H1 (cell line): ENCODE measurements at regions not wholly inside any gene's neighbourhood (a gene's known extent, or its start where the extent isn't known, plus 50 kb on each side); places are given as distances from the start of the nearest gene placed in this dataset.

Source experiments
- CTCF ChIA-PET: fragments of 300-600 bp; sonication (Branson Sonifier 250); formaldehyde crosslinking; loops from one replicate; lab custom pipeline; 2021; ENCODE audit not compliant: partially characterized antibody; lab: Charles Lee
- POLR2A ChIA-PET: fragments of 300-600 bp; sonication (Branson Sonifier 250); formaldehyde crosslinking; loops from one replicate; lab custom pipeline; 2021; ENCODE audit warnings: inconsistent platforms; ENCODE audit not compliant: partially characterized antibody; lab: Charles Lee
- DNase-seq, 2 experiments: peaks; one replicate each; pipeline versions ENCODE4 v3.0.0 to v3.0.0-alpha.2; 2010 to 2022; ENCODE audit warnings: low spot score in 2 of 2, low read depth in 1 of 2, mixed read lengths in 1 of 2
- FAIRE-seq: peaks from 2 replicates; lab custom pipeline; 2011; peaks lifted over from hg19 to GRCh38; lab: Jason Lieb, UNC
- H2AFZ ChIP-seq: 2 replicates; pipeline ENCODE4 v1.8.1; 2012; ENCODE audit warnings: low read length, inconsistent platforms
- H2AK5ac ChIP-seq: 2 replicates; pipeline ENCODE4 v1.6.1; 2013; ENCODE audit warnings: low read depth, low read length
- H2BK120ac ChIP-seq: replicated peaks from 2 replicates; pipeline ENCODE3; 2013; ENCODE audit warnings: low read depth, low read length, inconsistent platforms
- H2BK12ac ChIP-seq: 2 replicates; pipeline ENCODE4 v1.6.1; 2013; ENCODE audit warnings: low read depth, low read length
- H2BK15ac ChIP-seq: 2 replicates; pipeline ENCODE4 v1.6.1; 2013; ENCODE audit warnings: low read length
- H2BK20ac ChIP-seq: 2 replicates; pipeline ENCODE4 v1.6.1; 2013; ENCODE audit warnings: low read length
- H2BK5ac ChIP-seq: 2 replicates; pipeline ENCODE4 v1.6.1; 2013; ENCODE audit warnings: low read depth, low read length
- H3K14ac ChIP-seq: 2 replicates; pipeline ENCODE4 v1.6.1; 2013; ENCODE audit warnings: inconsistent platforms; ENCODE audit not compliant: insufficient read length
- H3K18ac ChIP-seq: 2 replicates; pipeline ENCODE4 v1.6.1; 2013; ENCODE audit warnings: low read length; ENCODE audit errors: extremely low read depth
- H3K23ac ChIP-seq: 2 replicates; pipeline ENCODE4 v1.6.1; 2013; ENCODE audit warnings: inconsistent platforms; ENCODE audit not compliant: insufficient read length
- H3K23me2 ChIP-seq: 2 replicates; pipeline ENCODE4 v1.6.1; 2013; ENCODE audit warnings: low read depth, low read length
- H3K27ac ChIP-seq: 2 replicates; pipeline ENCODE4 v1.6.1; 2011; ENCODE audit warnings: low read depth, low read length, inconsistent platforms
- H3K27me3 ChIP-seq, 4 experiments: replicated peaks in 1 of 4; 1 replicate in 1 of 4; 2 replicates in 3 of 4; pipeline versions ENCODE4 v1.6.1 to v1.8.1; 2011 to 2013; ENCODE audit warnings: low read length in 3 of 4, mild to moderate bottlenecking in 3 of 4, inconsistent platforms in 2 of 4, mixed read lengths in 2 of 4, moderate library complexity in 1 of 4; ENCODE audit not compliant: control insufficient read depth in 3 of 4, insufficient read depth in 3 of 4; ENCODE audit errors: extremely low read depth in 1 of 4
- H3K36me3 ChIP-seq, 4 experiments: 2 replicates each; pipeline versions ENCODE4 v1.6.1 to v1.8.1; 2011 to 2013; ENCODE audit warnings: mild to moderate bottlenecking in 4 of 4, low read length in 3 of 4, moderate library complexity in 2 of 4, control low read depth in 1 of 4, inconsistent platforms in 1 of 4; ENCODE audit not compliant: insufficient read depth in 4 of 4, control insufficient read depth in 2 of 4
- H3K4ac ChIP-seq: replicated peaks from 2 replicates; pipeline ENCODE3; 2013; ENCODE audit warnings: low read length, low read depth, mixed read lengths, inconsistent platforms; ENCODE audit not compliant: insufficient read length
- H3K4me1 ChIP-seq, 4 experiments: replicated peaks in 1 of 4; 1 replicate in 1 of 4; 2 replicates in 3 of 4; pipeline versions ENCODE4 v1.6.1 to v1.8.1; 2011 to 2013; ENCODE audit warnings: low read length in 3 of 4, inconsistent platforms in 2 of 4, mixed read lengths in 1 of 4; ENCODE audit not compliant: insufficient read depth in 4 of 4, control insufficient read depth in 3 of 4
- H3K4me2 ChIP-seq, 2 experiments: 2 replicates each; pipeline versions ENCODE4 v1.6.1 to v1.8.1; 2011 to 2013; ENCODE audit warnings: low read depth in 2 of 2, low read length in 2 of 2, control low read depth in 1 of 2, inconsistent platforms in 1 of 2, mild to moderate bottlenecking in 1 of 2; ENCODE audit not compliant: insufficient read depth in 1 of 2
- H3K4me3 ChIP-seq, 4 experiments: fragments of 200-600, 300-600 bp in 1 of 4; sonication (generic), shearing (Covaris generic), sonication (Bioruptor Twin) in 1 of 4; 2 replicates each; pipeline versions ENCODE4 v1.5.1 to v1.8.1; 2011 to 2016; ENCODE audit warnings: low read length in 4 of 4, low read depth in 3 of 4, control low read depth in 2 of 4, inconsistent platforms in 2 of 4, mild to moderate bottlenecking in 2 of 4, mixed read lengths in 1 of 4, moderate library complexity in 1 of 4; ENCODE audit not compliant: insufficient read depth in 2 of 4; ENCODE audit errors: extremely low read depth in 1 of 4
- H3K56ac ChIP-seq: replicated peaks from 2 replicates; pipeline ENCODE3; 2013; ENCODE audit warnings: low read depth, mild to moderate bottlenecking, mixed read lengths, low read length, inconsistent platforms; ENCODE audit not compliant: insufficient read length
- H3K79me1 ChIP-seq: 2 replicates; pipeline ENCODE4 v1.6.1; 2013; ENCODE audit warnings: low read depth, low read length, control low read depth
- H3K79me2 ChIP-seq, 2 experiments: 2 replicates each; pipeline versions ENCODE4 v1.6.1 to v1.8.1; 2012 to 2013; ENCODE audit warnings: low read length in 2 of 2, mild to moderate bottlenecking in 2 of 2, inconsistent platforms in 1 of 2; ENCODE audit not compliant: insufficient read depth in 2 of 2, control insufficient read depth in 1 of 2
- H3K9ac ChIP-seq, 4 experiments: replicated peaks in 1 of 4; 1 replicate in 1 of 4; 2 replicates in 3 of 4; pipeline versions ENCODE4 v1.6.1 to v1.8.1; 2011 to 2013; ENCODE audit warnings: low read depth in 3 of 4, low read length in 3 of 4, control low read depth in 2 of 4, mild to moderate bottlenecking in 2 of 4, moderate library complexity in 2 of 4, inconsistent platforms in 1 of 4; ENCODE audit errors: extremely low read depth in 1 of 4
- H3K9me3 ChIP-seq, 2 experiments: 2 replicates each; pipeline versions ENCODE4 v1.6.1 to v1.8.1; 2012 to 2013; ENCODE audit warnings: mild to moderate bottlenecking in 2 of 2, moderate library complexity in 2 of 2, control low read depth in 1 of 2, inconsistent platforms in 1 of 2, low read depth in 1 of 2, low read length in 1 of 2, mixed read lengths in 1 of 2; ENCODE audit not compliant: insufficient read depth in 2 of 2
- H4K20me1 ChIP-seq, 2 experiments: replicated peaks in 1 of 2; 2 replicates each; pipeline versions ENCODE3 to v1.8.1; 2011 to 2013; ENCODE audit warnings: inconsistent platforms in 2 of 2, low read length in 2 of 2, mild to moderate bottlenecking in 1 of 2; ENCODE audit not compliant: insufficient read depth in 2 of 2, control insufficient read depth in 1 of 2
- H4K5ac ChIP-seq: 2 replicates; pipeline ENCODE4 v1.6.1; 2013; ENCODE audit warnings: low read length, low read depth, mixed read lengths, inconsistent platforms; ENCODE audit not compliant: insufficient read length
- H4K8ac ChIP-seq: 2 replicates; pipeline ENCODE4 v1.8.0; 2013; ENCODE audit warnings: mild to moderate bottlenecking, moderate library complexity, low read length, inconsistent platforms; ENCODE audit not compliant: insufficient read depth; ENCODE audit errors: extremely low read depth
- H4K91ac ChIP-seq: replicated peaks from 2 replicates; pipeline ENCODE3; 2013; ENCODE audit warnings: low read length, mixed read lengths, inconsistent platforms; ENCODE audit not compliant: insufficient read length
- ATF3 ChIP-seq: IDR thresholded peaks from 2 replicates; pipeline ENCODE4 v1.6.1; 2011; ENCODE audit warnings: low read depth, mild to moderate bottlenecking, low read length; ENCODE audit not compliant: insufficient read depth
- CBX5 ChIP-seq: fragments of 300-800, 300-1000 bp; sonication (generic); IDR thresholded peaks from 2 replicates; pipeline ENCODE4 v1.7.1; 2016; ENCODE audit warnings: antibody characterized with exemption, low read length, low read depth
- EP300 ChIP-seq, 2 experiments: IDR thresholded peaks; 1 replicate in 1 of 2; 2 replicates in 1 of 2; pipeline ENCODE4 v1.6.1; 2011 to 2012; ENCODE audit warnings: low read depth in 2 of 2, low read length in 2 of 2, mild to moderate bottlenecking in 2 of 2, borderline replicate concordance in 1 of 2, inconsistent platforms in 1 of 2, moderate library complexity in 1 of 2
- GTF2F1 ChIP-seq: IDR thresholded peaks from 2 replicates; pipeline ENCODE4 v1.6.1; 2012; ENCODE audit warnings: low read depth, low read length, improper control_type of control experiment, borderline replicate concordance
- MAX ChIP-seq: IDR thresholded peaks from 2 replicates; pipeline ENCODE4 v1.6.1; 2012; ENCODE audit warnings: inconsistent platforms
- SP1 ChIP-seq: IDR thresholded peaks from 2 replicates; pipeline ENCODE4 v1.6.1; 2011; ENCODE audit warnings: low read depth, low read length
- SP4 ChIP-seq: IDR thresholded peaks from 2 replicates; pipeline ENCODE4 v1.6.1; 2012; ENCODE audit warnings: low read length, inconsistent platforms
- SUZ12 ChIP-seq: fragments of 200-600 bp; sonication (generic); IDR thresholded peaks from 2 replicates; pipeline ENCODE4 v1.6.1; 2012; ENCODE audit warnings: mild to moderate bottlenecking, inconsistent platforms, low read length, moderate library complexity, mixed read lengths
- TBP ChIP-seq: IDR thresholded peaks from 2 replicates; pipeline ENCODE4 v1.6.1; 2011; ENCODE audit warnings: low read depth, low read length, improper control_type of control experiment
- TEAD4 ChIP-seq: IDR thresholded peaks from 2 replicates; pipeline ENCODE4 v1.6.1; 2012; ENCODE audit warnings: low read depth, low read length, inconsistent platforms, mixed read lengths
- USF2 ChIP-seq: IDR thresholded peaks from 2 replicates; pipeline ENCODE4 v1.6.1; 2011; ENCODE audit warnings: low read length, improper control_type of control experiment
- YY1 ChIP-seq: IDR thresholded peaks from 2 replicates; pipeline ENCODE4 v1.6.1; 2011; ENCODE audit warnings: low read depth, mild to moderate bottlenecking, low read length
- WGBS, 2 experiments: shearing (Covaris generic) in 1 of 2; methylation state at CpG; one replicate each; pipeline versions ENCODE4 v1.1.6 to v1.1.7; 2013 to 2015; ENCODE audit warnings: low lambda C conversion rate in 2 of 2, mixed read lengths in 2 of 2, inconsistent platforms in 1 of 2, low coverage in 1 of 2, missing lambda C conversion rate in 1 of 2; ENCODE audit not compliant: insufficient replicate concordance in 2 of 2, insufficient coverage in 1 of 2, insufficient read length in 1 of 2; ENCODE audit errors: extremely low coverage in 1 of 2, missing lambda C conversion rate in 1 of 2; 5-methylcytosine and 5-hydroxymethylcytosine counted together

- ChIA-PET CTCF (interaction anchor here (0.7 to 3.2 kb wide), 15 partner anchors 13 to 1231 kb away, joined by 3 to 14 read pairs (median 4); no protein-coding TSS in a partner anchor), POLR2A (interaction anchor here (1.6 kb wide), 1 partner anchor 408 kb away, joined by 4 read pairs; no protein-coding TSS in a partner anchor)
- Histone ChIP-seq H4K8ac (no peak overlapping the region), H2BK12ac (no peak overlapping the region), H3K23me2 (no peaks in the 10 kb centered on the region), H3K14ac (no peak overlapping the region), H2AFZ (no peak overlapping the region), H2BK15ac (no peak overlapping the region), H2BK120ac (no peak overlapping the region), H3K4me2 (no peak overlapping the region), H3K79me1 (no peaks in the 10 kb centered on the region), H2BK20ac (no peak overlapping the region), H4K91ac (no peak overlapping the region), H3K36me3 (no peaks in the 10 kb centered on the region), H2BK5ac (no peak overlapping the region), H3K56ac (no peak overlapping the region), H3K9me3 (no peaks in the 10 kb centered on the region), H3K4ac (no peak overlapping the region), H4K20me1 (no peaks in the 10 kb centered on the region), H3K79me2 (no peaks in the 10 kb centered on the region), H2AK5ac (no peak overlapping the region), H3K4me3 (no peak overlapping the region), H3K27me3 (no peaks in the 10 kb centered on the region), H3K23ac (no peak overlapping the region), H3K9ac (no peak overlapping the region), H3K4me1 (no peaks in the 10 kb centered on the region), H4K5ac (no peak overlapping the region), H3K27ac (no peak overlapping the region), H3K18ac (no peak overlapping the region)
- 89% methylated on average over 1 of the region's 2 CpGs; no CpG with 5 or more reads in 1 of the 2 experiments for WGBS, 2 experiments
- no peak for DNase-seq
- FAIRE-seq: no peak
- TF ChIP-seq SUZ12 (no peak), GTF2F1 (no peak), EP300 (IDR thresholded peaks at IDR 0.05; ENCODE audit: borderline replicate concordance in 1 of 2, low read depth in 2 of 2, low read length in 2 of 2) (no peak), SP4 (no peak), MAX (no peak), TEAD4 (no peak), YY1 (no peak), ATF3 (no peak), TBP (no peak), USF2 (no peak), CBX5 (no peak), SP1 (no peak)
These were observed 153.6 kb upstream of the ERCC4 start for GRCh38 chr16:13766334-13766733.
